ENCODE measurements at regions not wholly inside any gene's neighbourhood (a gene's known extent, or its start where the extent isn't known, plus 50 kb on each side); places are given as distances from the start of the nearest gene placed in this dataset.

DNA sequence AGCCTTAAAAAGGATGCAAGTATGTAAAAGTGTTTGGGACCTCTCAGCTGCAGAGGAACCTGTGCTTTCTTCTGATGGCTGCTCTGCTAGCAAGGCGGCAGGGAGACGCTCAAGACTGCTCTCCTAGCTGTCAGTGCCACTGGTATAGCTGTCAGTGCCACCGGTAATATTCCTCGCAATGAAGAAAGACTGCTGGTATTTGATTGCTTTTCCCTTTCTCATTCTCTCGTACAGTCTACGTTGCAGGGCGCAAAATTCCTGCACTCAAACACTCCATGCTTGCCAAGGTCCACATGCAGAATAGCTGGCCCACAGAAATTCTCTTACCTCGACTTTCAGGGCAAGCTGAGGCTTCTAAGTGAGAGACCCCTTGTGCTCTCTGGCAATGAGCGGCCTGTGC is 432.6 kb upstream of the KLF6 start:
- no peaks in the 10 kb centered on the region for H3K9me3 ChIP-seq (replicated peaks)
- no peak overlapping the region for H3K27ac ChIP-seq (replicated peaks)
- H3K36me3 ChIP-seq, result no peaks in the 10 kb centered on the region
- TF ChIP-seq, protein P1, sequence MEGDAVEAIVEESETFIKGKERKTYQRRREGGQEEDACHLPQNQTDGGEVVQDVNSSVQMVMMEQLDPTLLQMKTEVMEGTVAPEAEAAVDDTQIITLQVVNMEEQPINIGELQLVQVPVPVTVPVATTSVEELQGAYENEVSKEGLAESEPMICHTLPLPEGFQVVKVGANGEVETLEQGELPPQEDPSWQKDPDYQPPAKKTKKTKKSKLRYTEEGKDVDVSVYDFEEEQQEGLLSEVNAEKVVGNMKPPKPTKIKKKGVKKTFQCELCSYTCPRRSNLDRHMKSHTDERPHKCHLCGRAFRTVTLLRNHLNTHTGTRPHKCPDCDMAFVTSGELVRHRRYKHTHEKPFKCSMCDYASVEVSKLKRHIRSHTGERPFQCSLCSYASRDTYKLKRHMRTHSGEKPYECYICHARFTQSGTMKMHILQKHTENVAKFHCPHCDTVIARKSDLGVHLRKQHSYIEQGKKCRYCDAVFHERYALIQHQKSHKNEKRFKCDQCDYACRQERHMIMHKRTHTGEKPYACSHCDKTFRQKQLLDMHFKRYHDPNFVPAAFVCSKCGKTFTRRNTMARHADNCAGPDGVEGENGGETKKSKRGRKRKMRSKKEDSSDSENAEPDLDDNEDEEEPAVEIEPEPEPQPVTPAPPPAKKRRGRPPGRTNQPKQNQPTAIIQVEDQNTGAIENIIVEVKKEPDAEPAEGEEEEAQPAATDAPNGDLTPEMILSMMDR (IDR thresholded peaks at IDR 0.05; ENCODE audit: borderline replicate concordance), result no peak
- intact Hi-C loops (cut with micrococcal nuclease), result no loop called here
- no peak overlapping the region for H3K4me3 ChIP-seq
- DNase-seq, result no peak
- no peaks in the 10 kb centered on the region for H3K27me3 ChIP-seq (ENCODE audit: low read depth)
- peaks cover 28% of the 10 kb centered on the region for H3K4me1 ChIP-seq

DNA sequence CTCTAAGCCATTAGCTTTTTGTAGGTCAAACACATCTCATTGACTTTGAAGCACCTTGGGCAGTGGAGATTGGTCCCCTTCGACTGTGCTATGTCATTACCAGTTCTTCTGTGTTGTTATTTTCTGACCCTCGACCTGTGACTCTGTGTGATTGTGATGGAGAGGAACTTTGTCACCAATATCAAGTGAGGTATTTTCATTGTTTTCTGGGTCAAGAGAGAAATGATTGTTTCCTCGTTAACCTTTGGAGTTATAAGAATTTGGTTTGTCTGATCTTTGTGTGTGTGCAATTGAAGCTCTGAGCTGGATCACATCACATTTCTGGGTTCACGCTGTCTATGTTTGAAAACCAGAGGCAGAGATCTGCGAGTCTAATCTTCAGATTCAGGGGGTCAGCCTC is 432.2 kb upstream of the KLF6 start:
- Histone ChIP-seq H3K4me3 (no peak overlapping the region), H3K9me3 (replicated peaks) (no peaks in the 10 kb centered on the region), H3K4me1 (peaks cover 28% of the 10 kb centered on the region), H3K27ac (replicated peaks) (no peak overlapping the region), H3K27me3 (ENCODE audit: low read depth) (no peaks in the 10 kb centered on the region), H3K36me3 (no peaks in the 10 kb centered on the region)
- TF ChIP-seq, protein P1 (IDR thresholded peaks at IDR 0.05; ENCODE audit: borderline replicate concordance), result no peak
- DNase-seq, result no peak
- intact Hi-C loops (cut with micrococcal nuclease), result no loop called here

DNA sequence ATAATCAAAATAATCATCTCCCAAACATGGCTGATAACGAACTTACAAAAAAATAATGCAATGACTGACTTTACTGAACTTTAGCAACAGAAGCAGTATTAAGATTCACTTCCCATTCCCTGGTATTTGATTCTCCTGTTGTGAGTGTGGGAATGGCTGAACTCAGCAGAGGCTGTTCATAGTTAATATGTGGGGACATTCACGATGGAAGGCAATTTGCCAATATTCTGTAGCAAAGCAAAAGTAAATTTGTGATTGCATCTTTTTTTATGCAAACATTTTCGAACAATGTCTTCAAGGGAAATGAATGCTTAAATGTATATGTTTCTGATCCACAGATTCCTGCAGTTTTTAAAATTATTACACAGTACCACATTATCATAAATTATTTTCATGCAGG is 431.7 kb upstream of the KLF6 start:
- no peak overlapping the region for H3K4me3 ChIP-seq
- peaks cover 28% of the 10 kb centered on the region for H3K4me1 ChIP-seq
- no peaks in the 10 kb centered on the region for H3K9me3 ChIP-seq (replicated peaks)
- H3K36me3 ChIP-seq, result no peaks in the 10 kb centered on the region
- no peak overlapping the region for H3K27ac ChIP-seq (replicated peaks)
- no peak for DNase-seq
- H3K27me3 ChIP-seq (ENCODE audit: low read depth), result no peaks in the 10 kb centered on the region
- intact Hi-C loops (cut with micrococcal nuclease), result no loop called here
- TF ChIP-seq, protein P1 (IDR thresholded peaks at IDR 0.05; ENCODE audit: borderline replicate concordance), result no peak

DNA sequence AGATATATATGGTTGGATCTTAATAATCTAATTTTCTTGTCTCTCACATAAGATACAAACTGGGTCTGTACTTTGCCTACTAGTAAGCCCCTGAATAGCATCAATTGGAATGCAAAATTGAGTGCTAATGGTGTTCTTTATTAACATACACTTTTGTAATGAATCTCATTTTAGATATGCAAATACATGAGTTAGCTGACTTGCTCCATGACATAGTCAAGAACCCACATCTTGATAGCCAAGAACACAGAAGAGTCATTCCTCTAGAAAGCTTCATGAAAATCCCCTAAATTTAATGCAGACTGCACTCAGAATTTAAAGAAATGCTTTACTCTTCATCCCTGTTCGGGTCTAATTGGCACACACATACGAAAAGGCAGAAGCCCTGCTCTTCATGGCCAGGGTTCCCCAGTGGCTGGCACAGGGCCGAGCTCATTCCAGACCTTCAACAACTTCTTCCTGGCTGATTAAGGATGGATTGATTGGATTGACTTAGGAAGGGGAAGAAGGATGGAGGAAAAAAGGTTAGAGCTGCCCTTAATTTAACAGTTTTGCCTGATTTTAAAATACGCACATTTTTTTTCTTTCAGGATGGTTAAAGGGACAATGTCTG is 431.1 kb upstream of the KLF6 start:
- Histone ChIP-seq H3K27ac (replicated peaks) (no peak overlapping the region), H3K36me3 (no peaks in the 10 kb centered on the region), H3K27me3 (ENCODE audit: low read depth) (no peaks in the 10 kb centered on the region), H3K4me1 (peaks cover 28% of the 10 kb centered on the region), H3K4me3 (no peak overlapping the region), H3K9me3 (replicated peaks) (no peaks in the 10 kb centered on the region)
- intact Hi-C loops (cut with micrococcal nuclease), result no loop called here
- DNase-seq, result no peak
- TF ChIP-seq, protein P1 (IDR thresholded peaks at IDR 0.05; ENCODE audit: borderline replicate concordance), result no peak

DNA sequence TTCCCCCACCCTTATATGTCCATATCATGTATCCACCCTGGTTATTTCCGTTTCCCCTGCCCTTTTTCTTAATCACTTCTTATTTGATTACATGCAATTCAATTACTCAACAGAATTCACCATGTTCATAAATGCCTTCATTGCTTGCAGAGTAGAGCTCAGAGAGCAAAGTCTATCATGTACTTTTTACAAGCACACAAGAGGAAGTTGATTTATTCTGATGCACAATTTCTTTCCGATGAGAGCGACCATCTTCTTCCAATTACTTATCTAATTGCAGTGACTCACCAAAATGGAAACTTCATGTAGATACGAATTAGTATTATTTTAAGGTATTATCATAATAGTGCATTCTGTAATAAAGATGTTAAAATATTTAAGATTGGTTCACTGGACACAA is 430.5 kb upstream of the KLF6 start:
- H3K27me3 ChIP-seq (ENCODE audit: low read depth), result no peaks in the 10 kb centered on the region
- no peaks in the 10 kb centered on the region for H3K36me3 ChIP-seq
- intact Hi-C loops (cut with micrococcal nuclease), result no loop called here
- peaks cover 28% of the 10 kb centered on the region for H3K4me1 ChIP-seq
- no peak for DNase-seq
- TF ChIP-seq, protein P1 (IDR thresholded peaks at IDR 0.05; ENCODE audit: borderline replicate concordance), result no peak
- no peak overlapping the region for H3K4me3 ChIP-seq
- H3K9me3 ChIP-seq (replicated peaks), result no peaks in the 10 kb centered on the region
- no peak overlapping the region for H3K27ac ChIP-seq (replicated peaks)

Measured in left ventricle myocardium inferior (tissue), 1 donor.